Fibroblast of lung (primary cell): ENCODE measurements at regions not wholly inside any gene's neighbourhood (a gene's known extent, or its start where the extent isn't known, plus 50 kb on each side); places are given as distances from the start of the nearest gene placed in this dataset.

Source experiments
- DNase-seq, 2 donors: peaks; one replicate each; pipeline versions ENCODE4 v3.0.0 to v3.0.0-alpha.2; 2010; ENCODE audit warnings: low read depth in 2 of 2
- H2AFZ ChIP-seq: 2 replicates; pipeline ENCODE4 v1.5.1; 2012; ENCODE audit warnings: low read length, control low read depth, inconsistent platforms
- H3K27ac ChIP-seq: 2 replicates; pipeline ENCODE4 v1.5.1; 2011; ENCODE audit warnings: low read length, control low read depth; ENCODE audit not compliant: insufficient read depth
- H3K27me3 ChIP-seq: 2 replicates; pipeline ENCODE4 v1.5.1; 2011; ENCODE audit warnings: mild to moderate bottlenecking, low read length; ENCODE audit not compliant: control insufficient read depth, insufficient read depth
- H3K36me3 ChIP-seq: 2 replicates; pipeline ENCODE4 v1.5.1; 2011; ENCODE audit warnings: low read length; ENCODE audit not compliant: control insufficient read depth, insufficient read depth
- H3K4me1 ChIP-seq: 2 replicates; pipeline ENCODE4 v1.5.1; 2011; ENCODE audit warnings: low read length; ENCODE audit not compliant: control insufficient read depth, insufficient read depth; ENCODE audit errors: extremely low read depth
- H3K4me2 ChIP-seq: 2 replicates; pipeline ENCODE4 v1.5.1; 2011; ENCODE audit warnings: low read length, control low read depth; ENCODE audit not compliant: insufficient read depth; ENCODE audit errors: extremely low read depth
- H3K4me3 ChIP-seq, 4 experiments: fragments of 200-600 bp in 1 of 4; sonication (generic) in 1 of 4; replicated peaks in 1 of 4; 2 replicates each; pipeline ENCODE4 v1.5.1; 2011 to 2016; ENCODE audit warnings: low read length in 4 of 4, low read depth in 3 of 4, mild to moderate bottlenecking in 3 of 4, control low read depth in 2 of 4, inconsistent platforms in 1 of 4, mixed read lengths in 1 of 4; ENCODE audit not compliant: insufficient read depth in 1 of 4; ENCODE audit errors: control extremely low read depth in 1 of 4
- H3K79me2 ChIP-seq: 2 replicates; pipeline ENCODE4 v1.5.1; 2012; ENCODE audit warnings: mild to moderate bottlenecking, low read length, inconsistent platforms; ENCODE audit not compliant: control insufficient read depth, insufficient read depth
- H3K9ac ChIP-seq: 2 replicates; pipeline ENCODE4 v1.5.1; 2011; ENCODE audit warnings: mild to moderate bottlenecking, low read length, control low read depth; ENCODE audit not compliant: insufficient read depth
- H3K9me3 ChIP-seq: 2 replicates; pipeline ENCODE4 v1.5.1; 2012; ENCODE audit warnings: low read depth, low read length; ENCODE audit not compliant: control insufficient read depth, insufficient read depth
- H4K20me1 ChIP-seq: 2 replicates; pipeline ENCODE4 v1.5.1; 2011; ENCODE audit warnings: low read length; ENCODE audit not compliant: control insufficient read depth, insufficient read depth; ENCODE audit errors: extremely low read depth
- EZH2 ChIP-seq: IDR thresholded peaks from 2 replicates; pipeline ENCODE4 v1.5.1; 2012; ENCODE audit warnings: low read length, control low read depth, mild to moderate bottlenecking; ENCODE audit errors: missing control alignments
- TF ChIP-seq, protein P1 (sequence below), 2 donors: IDR thresholded peaks in 1 of 2; conservative IDR thresholded peaks in 1 of 2; 1 replicate in 1 of 2; 2 replicates in 1 of 2; pipeline ENCODE4 v1.5.1; 2011 to 2012; ENCODE audit warnings: low read length in 2 of 2, control low read depth in 1 of 2, inconsistent platforms in 1 of 2, low read depth in 1 of 2, mild to moderate bottlenecking in 1 of 2

DNA sequence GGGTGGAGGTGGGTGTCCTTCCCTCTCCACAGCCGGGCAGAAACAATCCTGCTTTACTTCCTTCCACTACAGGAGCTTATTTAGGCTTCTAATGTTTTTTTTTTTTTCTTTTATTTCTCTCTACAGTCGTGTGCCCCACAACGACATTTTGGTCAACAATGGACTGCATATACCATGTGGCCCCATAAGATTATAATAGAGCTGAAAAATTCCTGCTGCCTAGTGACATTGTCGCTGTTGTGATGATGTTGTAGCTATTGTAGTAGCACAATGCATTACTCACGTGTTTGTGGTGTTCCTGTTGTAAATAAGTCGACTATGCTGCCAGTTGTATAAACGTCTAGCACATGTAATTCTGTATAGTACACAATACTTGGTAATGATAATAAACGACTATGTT lies 153.7 kb downstream of the IL20RB start:
- Histone ChIP-seq H3K4me1 (no peaks in the 10 kb centered on the region), H3K4me2 (no peak overlapping the region), H2AFZ (no peak overlapping the region), H3K9ac (no peak overlapping the region), H3K36me3 (no peaks in the 10 kb centered on the region), H3K27ac (no peak overlapping the region), H3K9me3 (no peaks in the 10 kb centered on the region), H3K27me3 (peaks cover 2% of the 10 kb centered on the region), H3K4me3 (no peak overlapping the region), H3K79me2 (no peaks in the 10 kb centered on the region), H4K20me1 (no peaks in the 10 kb centered on the region)
- DNase-seq = no peak
- no peak for TF ChIP-seq EZH2
- TF ChIP-seq, protein P1, sequence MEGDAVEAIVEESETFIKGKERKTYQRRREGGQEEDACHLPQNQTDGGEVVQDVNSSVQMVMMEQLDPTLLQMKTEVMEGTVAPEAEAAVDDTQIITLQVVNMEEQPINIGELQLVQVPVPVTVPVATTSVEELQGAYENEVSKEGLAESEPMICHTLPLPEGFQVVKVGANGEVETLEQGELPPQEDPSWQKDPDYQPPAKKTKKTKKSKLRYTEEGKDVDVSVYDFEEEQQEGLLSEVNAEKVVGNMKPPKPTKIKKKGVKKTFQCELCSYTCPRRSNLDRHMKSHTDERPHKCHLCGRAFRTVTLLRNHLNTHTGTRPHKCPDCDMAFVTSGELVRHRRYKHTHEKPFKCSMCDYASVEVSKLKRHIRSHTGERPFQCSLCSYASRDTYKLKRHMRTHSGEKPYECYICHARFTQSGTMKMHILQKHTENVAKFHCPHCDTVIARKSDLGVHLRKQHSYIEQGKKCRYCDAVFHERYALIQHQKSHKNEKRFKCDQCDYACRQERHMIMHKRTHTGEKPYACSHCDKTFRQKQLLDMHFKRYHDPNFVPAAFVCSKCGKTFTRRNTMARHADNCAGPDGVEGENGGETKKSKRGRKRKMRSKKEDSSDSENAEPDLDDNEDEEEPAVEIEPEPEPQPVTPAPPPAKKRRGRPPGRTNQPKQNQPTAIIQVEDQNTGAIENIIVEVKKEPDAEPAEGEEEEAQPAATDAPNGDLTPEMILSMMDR (conservative IDR thresholded peaks at IDR 0.05 in 1 of 2, IDR thresholded peaks at IDR 0.05 in 1 of 2; ENCODE audit: low read depth in 1 of 2, low read length in 2 of 2) = no peak

DNA sequence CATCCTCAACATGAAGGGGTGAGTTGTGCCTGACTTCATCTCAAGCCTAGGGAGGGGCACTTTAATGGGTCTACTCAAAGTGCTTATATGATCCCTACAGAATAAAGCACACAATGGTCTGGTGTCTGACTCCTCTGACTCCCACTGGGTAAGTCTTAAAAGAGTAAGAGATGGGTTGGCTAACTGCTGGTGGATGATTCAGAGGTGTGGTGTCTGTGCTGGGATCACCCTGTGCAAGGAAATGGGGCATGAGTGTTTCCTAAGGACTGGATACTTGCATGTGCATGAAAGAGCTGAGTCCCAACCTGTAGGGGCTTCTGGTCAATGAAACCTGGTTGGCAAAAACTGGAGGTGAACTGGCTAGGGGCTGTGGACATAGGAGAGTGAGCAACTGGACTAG lies 158.8 kb downstream of the IL20RB start:
- no peak for TF ChIP-seq EZH2
- TF ChIP-seq, protein P1 (conservative IDR thresholded peaks at IDR 0.05 in 1 of 2, IDR thresholded peaks at IDR 0.05 in 1 of 2; ENCODE audit: low read depth in 1 of 2, low read length in 2 of 2) = no peak
- H3K27ac ChIP-seq = no peak overlapping the region
- H3K9me3 ChIP-seq = no peaks in the 10 kb centered on the region
- H2AFZ ChIP-seq = no peak overlapping the region
- H3K4me3 ChIP-seq = no peak overlapping the region
- H3K4me2 ChIP-seq = no peak overlapping the region
- H3K27me3 ChIP-seq = no peaks in the 10 kb centered on the region
- H3K9ac ChIP-seq = no peak overlapping the region
- H4K20me1 ChIP-seq = no peaks in the 10 kb centered on the region
- H3K79me2 ChIP-seq = no peaks in the 10 kb centered on the region
- H3K36me3 ChIP-seq = no peaks in the 10 kb centered on the region
- H3K4me1 ChIP-seq = no peaks in the 10 kb centered on the region
- DNase-seq = no peak

DNA sequence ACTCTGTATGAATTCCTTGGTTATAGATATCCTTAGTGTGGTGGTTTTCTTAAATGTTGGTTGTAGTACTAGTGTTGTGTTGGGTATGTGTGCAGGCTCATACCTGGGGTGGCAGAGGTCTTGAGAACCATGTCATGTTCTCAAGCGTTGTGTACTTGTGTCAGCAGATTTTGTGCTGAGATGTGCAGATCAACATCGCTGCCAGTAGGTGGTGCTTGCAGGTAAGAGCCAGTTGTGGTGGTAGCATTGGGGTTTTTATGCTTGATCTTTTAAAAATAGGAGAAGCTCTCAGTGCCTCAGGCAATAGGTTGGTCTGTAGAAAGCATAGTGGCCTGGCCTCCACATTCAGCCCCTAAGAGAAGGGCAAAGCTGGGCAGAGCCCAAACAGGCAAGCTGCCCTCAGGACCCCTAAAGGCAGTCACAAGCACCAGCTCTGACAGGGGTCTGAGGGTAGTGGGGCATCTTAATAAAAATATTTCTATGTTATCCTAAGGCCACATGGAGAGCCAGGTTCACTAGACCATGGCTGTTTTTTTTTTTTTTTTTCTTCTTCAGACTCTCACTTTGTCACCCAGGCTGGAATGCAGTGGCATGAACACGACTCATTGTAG lies 164.0 kb downstream of the IL20RB start:
- Histone ChIP-seq H3K9ac (no peak overlapping the region), H3K9me3 (no peaks in the 10 kb centered on the region), H3K79me2 (no peaks in the 10 kb centered on the region), H3K27me3 (no peaks in the 10 kb centered on the region), H2AFZ (no peak overlapping the region), H3K4me3 (no peak overlapping the region), H3K36me3 (no peaks in the 10 kb centered on the region), H3K4me2 (no peak overlapping the region), H3K27ac (no peak overlapping the region), H4K20me1 (no peaks in the 10 kb centered on the region), H3K4me1 (no peaks in the 10 kb centered on the region)
- TF ChIP-seq, protein P1 (conservative IDR thresholded peaks at IDR 0.05 in 1 of 2, IDR thresholded peaks at IDR 0.05 in 1 of 2; ENCODE audit: low read depth in 1 of 2, low read length in 2 of 2) = peak; percentile 40 to 55
- TF ChIP-seq EZH2 = no peak
- DNase-seq = peak; percentile 29 to 30
